A673 (cell line): ENCODE measurements at regions not wholly inside any gene's neighbourhood (a gene's known extent, or its start where the extent isn't known, plus 50 kb on each side); places are given as distances from the start of the nearest gene placed in this dataset.

ENCODE experiments used
- BruUV-seq: library from RNA; stranded (reverse); fragments of 400-500 nt; replicated peaks from 2 replicates; lab custom pipeline; 2021; lab: Mats Ljungman, UMichigan
- CTCF ChIA-PET: fragments of 300-600 bp; sonication (Branson Sonifier 250); formaldehyde crosslinking; loops from one replicate; lab custom pipeline; 2022; ENCODE audit warnings: antibody characterized with exemption; lab: Charles Lee
- POLR2A ChIA-PET: fragments of 300-600 bp; sonication (Branson Sonifier 250); formaldehyde crosslinking; loops from one replicate; lab custom pipeline; 2022; ENCODE audit warnings: antibody characterized with exemption; ENCODE audit not compliant: low non-redundant PET; lab: Charles Lee
- DNase-seq: peaks from one replicate; pipeline ENCODE4 v3.0.0-alpha.2; 2015; ENCODE audit warnings: low spot score
- H3K27ac ChIP-seq: fragments of 200-600 bp; sonication (generic); 2 replicates; pipeline ENCODE4 v1.5.1; 2016; ENCODE audit warnings: mixed run types, low read depth, mild to moderate bottlenecking, mixed read lengths, antibody characterized with exemption, low read length; ENCODE audit not compliant: poor library complexity, severe bottlenecking
- H3K27me3 ChIP-seq: fragments of 200-600 bp; sonication (generic); replicated peaks from 2 replicates; pipeline ENCODE4 v1.6.1; 2017; ENCODE audit warnings: mixed run types, low read depth, mild to moderate bottlenecking, mixed read lengths, antibody characterized with exemption, low read length; ENCODE audit not compliant: insufficient read depth, poor library complexity
- H3K36me3 ChIP-seq: fragments of 200-600 bp; sonication (generic); 2 replicates; pipeline ENCODE4 v1.6.1; 2016; ENCODE audit warnings: mixed run types, mild to moderate bottlenecking, mixed read lengths, antibody characterized with exemption, low read length; ENCODE audit not compliant: insufficient read depth, poor library complexity, severe bottlenecking
- H3K4me1 ChIP-seq: fragments of 200-600 bp; sonication (generic); 2 replicates; pipeline ENCODE4 v1.6.1; 2017; ENCODE audit warnings: mixed run types, mild to moderate bottlenecking, mixed read lengths, antibody characterized with exemption, low read length; ENCODE audit not compliant: insufficient read depth, poor library complexity, severe bottlenecking
- H3K4me3 ChIP-seq: fragments of 200-600 bp; sonication (generic); 2 replicates; pipeline ENCODE4 v1.5.1; 2016; ENCODE audit warnings: low read depth, mixed run types, mild to moderate bottlenecking, mixed read lengths, low read length; ENCODE audit not compliant: poor library complexity, severe bottlenecking
- H3K9me3 ChIP-seq: fragments of 200-600 bp; sonication (generic); 2 replicates; pipeline ENCODE4 v1.6.1; 2016; ENCODE audit warnings: mixed run types, low read depth, mild to moderate bottlenecking, mixed read lengths, antibody characterized with exemption, low read length; ENCODE audit not compliant: poor library complexity, severe bottlenecking
- EZH2 ChIP-seq: fragments of 200-600 bp; sonication (generic); IDR thresholded peaks from 2 replicates; pipeline ENCODE4 v1.6.1; 2017; ENCODE audit warnings: borderline replicate concordance, low read depth, mild to moderate bottlenecking, mixed read lengths, antibody characterized with exemption, low read length; ENCODE audit not compliant: poor library complexity, severe bottlenecking
- intact Hi-C: fragments of 100-400 bp; cut with micrococcal nuclease; formaldehyde crosslinking; loops from one replicate; pipeline ENCODE4 v1.10.0; 2022; ENCODE audit not compliant: unreplicated experiment
- TF ChIP-seq, protein P1 (sequence below): fragments of 300-800, 200-600 bp; sonication (generic); conservative IDR thresholded peaks from 2 replicates; pipeline ENCODE4 v1.5.1; 2017; ENCODE audit warnings: low read depth, mild to moderate bottlenecking, antibody characterized with exemption, low read length, moderate library complexity, mixed read lengths

DNA sequence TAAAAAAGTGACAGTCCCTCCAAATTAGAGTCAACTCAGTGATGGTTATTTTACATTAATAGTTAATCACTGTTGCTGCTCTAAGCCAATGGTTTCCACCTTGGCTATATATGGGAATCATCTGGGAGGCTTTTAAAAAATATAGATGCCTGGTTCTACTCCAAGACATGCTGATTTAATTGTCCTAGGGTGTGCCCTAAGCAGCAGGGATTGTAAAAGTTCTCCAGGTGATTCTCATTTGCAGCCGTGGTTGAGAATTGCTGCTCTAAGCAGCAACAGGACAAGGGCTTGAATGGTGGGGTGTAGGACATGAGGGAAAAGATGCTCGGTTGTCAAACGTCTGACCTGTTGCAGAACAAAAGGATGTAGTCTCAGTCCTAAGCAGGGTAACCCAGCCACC, 405.1 kb upstream of the MCTP2 start:
- Histone ChIP-seq H3K36me3 (no peaks in the 10 kb centered on the region), H3K9me3 (no peaks in the 10 kb centered on the region), H3K27me3 (no peaks in the 10 kb centered on the region), H3K4me1 (peaks cover 7% of the 10 kb centered on the region), H3K4me3 (no peak overlapping the region), H3K27ac (no peak overlapping the region)
- CTCF ChIA-PET = no interaction called here
- TF ChIP-seq EZH2 = no peak
- TF ChIP-seq, protein P1, sequence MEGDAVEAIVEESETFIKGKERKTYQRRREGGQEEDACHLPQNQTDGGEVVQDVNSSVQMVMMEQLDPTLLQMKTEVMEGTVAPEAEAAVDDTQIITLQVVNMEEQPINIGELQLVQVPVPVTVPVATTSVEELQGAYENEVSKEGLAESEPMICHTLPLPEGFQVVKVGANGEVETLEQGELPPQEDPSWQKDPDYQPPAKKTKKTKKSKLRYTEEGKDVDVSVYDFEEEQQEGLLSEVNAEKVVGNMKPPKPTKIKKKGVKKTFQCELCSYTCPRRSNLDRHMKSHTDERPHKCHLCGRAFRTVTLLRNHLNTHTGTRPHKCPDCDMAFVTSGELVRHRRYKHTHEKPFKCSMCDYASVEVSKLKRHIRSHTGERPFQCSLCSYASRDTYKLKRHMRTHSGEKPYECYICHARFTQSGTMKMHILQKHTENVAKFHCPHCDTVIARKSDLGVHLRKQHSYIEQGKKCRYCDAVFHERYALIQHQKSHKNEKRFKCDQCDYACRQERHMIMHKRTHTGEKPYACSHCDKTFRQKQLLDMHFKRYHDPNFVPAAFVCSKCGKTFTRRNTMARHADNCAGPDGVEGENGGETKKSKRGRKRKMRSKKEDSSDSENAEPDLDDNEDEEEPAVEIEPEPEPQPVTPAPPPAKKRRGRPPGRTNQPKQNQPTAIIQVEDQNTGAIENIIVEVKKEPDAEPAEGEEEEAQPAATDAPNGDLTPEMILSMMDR = no peak
- POLR2A ChIA-PET = no interaction called here
- DNase-seq = no peak
- intact Hi-C loops = loop anchor here (10.0 kb wide), 1 partner anchor 299 kb away; no protein-coding TSS in a partner anchor
- BruUV-seq = no TSS peak

DNA sequence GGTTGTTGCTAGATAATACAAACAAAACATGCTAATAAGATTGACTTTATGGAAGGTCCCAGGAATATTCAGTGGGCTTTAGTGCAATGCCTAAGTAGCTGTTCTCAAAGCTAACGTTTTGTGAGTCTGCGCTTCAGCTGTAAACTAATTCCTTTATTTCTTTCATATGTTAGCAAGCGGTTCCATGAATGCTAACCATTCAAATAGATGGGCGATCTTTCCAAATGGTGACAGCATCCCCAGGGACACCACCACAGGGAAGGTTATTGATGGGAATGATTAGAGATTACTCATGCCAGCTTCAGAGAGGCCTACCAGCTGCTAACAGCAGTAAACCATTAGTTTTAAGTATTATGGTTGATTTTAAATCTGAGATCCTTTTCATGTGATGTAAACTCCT, 405.7 kb upstream of the MCTP2 start:
- no peak overlapping the region for H3K27ac ChIP-seq

DNA sequence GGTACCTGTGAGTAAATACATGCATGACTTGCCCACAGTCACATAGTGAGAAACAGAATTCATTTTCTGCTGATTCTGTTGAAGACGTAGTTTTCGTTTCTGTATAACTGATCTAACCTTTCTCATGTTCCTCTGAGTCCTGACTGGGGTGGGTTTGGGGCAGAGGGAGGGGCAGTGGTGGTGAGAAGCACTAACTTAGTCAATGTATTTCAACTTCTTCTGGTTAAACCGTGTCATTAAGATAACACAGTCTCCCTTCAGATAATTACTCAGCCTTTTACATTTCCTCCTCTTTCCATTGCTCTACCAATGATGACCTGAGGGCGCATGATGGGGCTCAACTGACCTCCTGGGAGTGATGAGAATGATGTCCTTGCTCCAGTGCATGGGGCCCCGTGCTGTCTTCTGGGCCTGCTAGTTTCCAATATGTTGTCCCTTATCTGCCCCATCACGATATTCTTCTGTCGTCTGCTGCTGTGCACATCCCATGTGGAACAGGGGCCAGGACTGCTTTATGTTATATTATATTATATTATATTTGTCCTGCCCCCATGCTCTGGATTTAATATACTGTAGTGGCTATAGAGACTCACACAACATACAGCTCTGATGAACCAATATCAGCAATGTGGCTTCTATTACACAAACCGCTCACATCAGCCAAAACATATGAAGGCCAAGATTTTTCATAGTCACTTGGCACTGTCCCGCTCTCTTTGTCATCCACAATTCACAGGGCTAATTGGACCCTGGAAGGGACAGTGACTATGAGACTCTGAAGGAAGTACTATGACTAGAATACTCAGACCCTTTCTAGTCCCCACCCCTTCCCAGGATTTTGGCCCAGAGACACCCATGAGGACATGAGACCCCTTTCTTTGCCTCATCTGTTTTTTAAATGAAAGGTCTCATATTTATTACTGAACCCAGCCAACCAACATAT, 407.1 kb upstream of the MCTP2 start:
- DNase-seq = no peak
- no TSS peak for BruUV-seq
- Histone ChIP-seq H3K4me3 (no peak overlapping the region), H3K27me3 (no peaks in the 10 kb centered on the region), H3K9me3 (no peaks in the 10 kb centered on the region), H3K4me1 (peaks cover 5% of the 10 kb centered on the region), H3K36me3 (no peaks in the 10 kb centered on the region), H3K27ac (no peak overlapping the region)
- TF ChIP-seq, protein P1 = no peak
- no peak for TF ChIP-seq EZH2
- ChIA-PET POLR2A (no interaction called here), CTCF (no interaction called here)
- intact Hi-C loops = loop anchor here (10.0 kb wide), 1 partner anchor 301 kb away; no protein-coding TSS in a partner anchor

More for the DNA sequence above, 405.7 kb upstream of the MCTP2 start:
- no TSS peak for BruUV-seq
- Histone ChIP-seq H3K27me3 (no peaks in the 10 kb centered on the region), H3K9me3 (no peaks in the 10 kb centered on the region), H3K4me3 (no peak overlapping the region), H3K4me1 (peaks cover 7% of the 10 kb centered on the region), H3K36me3 (no peaks in the 10 kb centered on the region)
- DNase-seq = peak; percentile 42
- CTCF ChIA-PET = interaction anchor here (0.6 kb wide), 1 partner anchor 475 kb away, joined by 10 read pairs; no protein-coding TSS in a partner anchor
- TF ChIP-seq, protein P1 = no peak
- TF ChIP-seq EZH2 = no peak
- intact Hi-C loops = loop anchor here (10.0 kb wide), 1 partner anchor 299 kb away; no protein-coding TSS in a partner anchor
- POLR2A ChIA-PET = no interaction called here
